Sciatic nerve (tissue), 2 donors: ENCODE measurements at regions not wholly inside any gene's neighbourhood (a gene's known extent, or its start where the extent isn't known, plus 50 kb on each side); places are given as distances from the start of the nearest gene placed in this dataset.
A peak's percentile ranks its signal among the peaks of the same experiment; 100 is the strongest.

Source experiments
- ATAC-seq: fragments of 200-7000 bp; cut with Tn5 transposase; one replicate; pipeline ENCODE4 v1.9.1; 2020; ENCODE audit warnings: mild to moderate bottlenecking, moderate library complexity
- DNase-seq: peaks from one replicate; pipeline ENCODE4 v3.0.0-alpha.2; 2020; ENCODE audit warnings: low spot score
- intact Hi-C: fragments of 100-400 bp; cut with DNase I; formaldehyde crosslinking; loops from one replicate; pipeline ENCODE4 v1.14.2; 2022
- donor health status: DM: no; HTN: no; CAD: no.
- donor health status: DM: no; HTN: no; CAD: no.

GRCh38 chr2:217163987-217164386 is 304.1 kb upstream of the TNP1 start:
- no peak for ATAC-seq
- intact Hi-C loops, result no loop called here
- DNase-seq, result no peak

- peak; percentile 87 for ATAC-seq
- intact Hi-C loops, result no loop called here
- peak; percentile 78 for DNase-seq
These were observed 302.7 kb upstream of the TNP1 start for GRCh38 chr2:217162533-217162932.

- ATAC-seq (no peak), DNase-seq (no peak)
- intact Hi-C loops, result no loop called here
These were observed 301.4 kb upstream of the TNP1 start for GRCh38 chr2:217160978-217161973.

GRCh38 chr2:217160103-217160743 is 300.4 kb upstream of the TNP1 start:
- intact Hi-C loops, result no loop called here
- no peak for ATAC-seq
- no peak for DNase-seq

- no peak for DNase-seq
- intact Hi-C loops, result no loop called here
- no peak for ATAC-seq
These were observed 299.1 kb upstream of the TNP1 start for GRCh38 chr2:217158928-217159327.

- ATAC-seq, result no peak
- no peak for DNase-seq
- intact Hi-C loops, result no loop called here
These were observed 297.7 kb upstream of the TNP1 start for GRCh38 chr2:217157581-217157980.

GRCh38 chr2:217156801-217157200 is 296.9 kb upstream of the TNP1 start:
- no peak for DNase-seq
- ATAC-seq, result no peak
- intact Hi-C loops, result no loop called here

- no peak for ATAC-seq
- intact Hi-C loops, result no loop called here
- DNase-seq, result no peak
These were observed 295.1 kb upstream of the TNP1 start for GRCh38 chr2:217154923-217155322.

GRCh38 chr2:217153510-217153909 is 293.6 kb upstream of the TNP1 start:
- intact Hi-C loops, result no loop called here
- DNase-seq, result no peak
- no peak for ATAC-seq

GRCh38 chr2:217152831-217153230 is 293.0 kb upstream of the TNP1 start:
- no peak for DNase-seq
- intact Hi-C loops, result no loop called here

GRCh38 chr2:217151509-217152206 is 291.8 kb upstream of the TNP1 start:
- intact Hi-C loops, result no loop called here
- ATAC-seq, result peak; percentile 97
- no peak for DNase-seq

More at GRCh38 chr2:217152831-217153230, 293.0 kb upstream of the TNP1 start:
- no peak for ATAC-seq

GRCh38 chr2:217150236-217150635 is 290.4 kb upstream of the TNP1 start:
- ATAC-seq (no peak), DNase-seq (no peak)
- intact Hi-C loops, result no loop called here

- DNase-seq (no peak), ATAC-seq (no peak)
- intact Hi-C loops, result no loop called here
These were observed 289.3 kb upstream of the TNP1 start for GRCh38 chr2:217149087-217149660.

- no peak for DNase-seq
- intact Hi-C loops, result no loop called here
- no peak for ATAC-seq
These were observed 288.0 kb upstream of the TNP1 start for GRCh38 chr2:217147818-217148217.

- DNase-seq (no peak), ATAC-seq (no peak)
- intact Hi-C loops, result no loop called here
These were observed 287.1 kb upstream of the TNP1 start for GRCh38 chr2:217146956-217147355.

- no peak for ATAC-seq
- intact Hi-C loops, result no loop called here
- DNase-seq, result no peak
These were observed 282.9 kb upstream of the TNP1 start for GRCh38 chr2:217142649-217143266.

GRCh38 chr2:217138284-217138683 is 278.4 kb upstream of the TNP1 start:
- no peak for ATAC-seq
- no peak for DNase-seq
- intact Hi-C loops, result no loop called here

GRCh38 chr2:217127744-217128143 is 267.9 kb upstream of the TNP1 start:
- no peak for DNase-seq
- intact Hi-C loops, result no loop called here
- ATAC-seq, result no peak

- ATAC-seq, result no peak
- intact Hi-C loops, result no loop called here
- no peak for DNase-seq
These were observed 265.1 kb upstream of the TNP1 start for GRCh38 chr2:217125014-217125413.
